K562 (cell line): ENCODE measurements at regions not wholly inside any gene's neighbourhood (a gene's known extent, or its start where the extent isn't known, plus 50 kb on each side); places are given as distances from the start of the nearest gene placed in this dataset.

Source experiments
- ATAC-seq: fragments of 200-7000 bp; cut with Tn5 transposase; 3 replicates; pipeline ENCODE4 v1.9.1; 2020; ENCODE audit warnings: moderate library complexity
- BruUV-seq: library from RNA; stranded (reverse); fragments of 400-500 nt; replicated peaks from 2 replicates; lab custom pipeline; 2021; lab: Mats Ljungman, UMichigan
- CTCF ChIA-PET: fragments of 300-600 bp; formaldehyde crosslinking; extraction: SDS; loops from one replicate; lab custom pipeline; 2021; ENCODE audit warnings: low intra/inter-chr PET ratio; lab: Yijun Ruan, JAX
- POLR2A ChIA-PET: fragments of 300-600, 350-650 bp; sonication (Branson Sonifier 250); formaldehyde crosslinking; extraction: SDS; loops from one replicate; lab custom pipeline; 2021; ENCODE audit warnings: antibody characterized with exemption, inconsistent platforms; lab: Yijun Ruan, JAX
- DNase-seq, 4 experiments: peaks; one replicate each; pipeline versions ENCODE4 v3.0.0 to v3.0.0-alpha.2; 2011 to 2018; ENCODE audit warnings: low spot score in 3 of 4, mixed read lengths in 3 of 4; ENCODE audit errors: extremely low read depth in 1 of 4
- FAIRE-seq: peaks from 2 replicates; lab custom pipeline; 2011; peaks lifted over from hg19 to GRCh38; lab: Jason Lieb, UNC
- H2AFZ ChIP-seq: 2 replicates; pipeline ENCODE4 v1.6.0; 2011; ENCODE audit warnings: low read depth, low read length, control low read depth, inconsistent platforms
- H3K27ac ChIP-seq: fragments of 200-600 bp; 3 replicates; pipeline ENCODE4 v1.8.0; 2011; ENCODE audit warnings: low read depth, mild to moderate bottlenecking, control low read depth, inconsistent platforms, low read length, moderate library complexity, mixed read lengths; ENCODE audit errors: extremely low read depth
- H3K27me3 ChIP-seq, 2 experiments: fragments of 300-600 bp in 1 of 2; 2 replicates in 1 of 2; 3 replicates in 1 of 2; pipeline versions ENCODE4 v1.6.0 to v1.8.0; 2011; ENCODE audit warnings: inconsistent platforms in 2 of 2, low read length in 2 of 2, mild to moderate bottlenecking in 1 of 2, mixed read lengths in 1 of 2, moderate library complexity in 1 of 2; ENCODE audit not compliant: control insufficient read depth in 2 of 2, insufficient read depth in 2 of 2
- H3K36me3 ChIP-seq: fragments of 300-600 bp; 3 replicates; pipeline ENCODE4 v1.8.0; 2011; ENCODE audit warnings: mild to moderate bottlenecking, low read length, inconsistent platforms; ENCODE audit not compliant: control insufficient read depth, insufficient read depth
- H3K4me1 ChIP-seq, 2 experiments: fragments of 200-600 bp in 1 of 2; replicated peaks in 1 of 2; 2 replicates in 1 of 2; 3 replicates in 1 of 2; pipeline versions ENCODE4 v1.5.1 to v1.8.0; 2011; ENCODE audit warnings: inconsistent platforms in 2 of 2, low read length in 2 of 2, mild to moderate bottlenecking in 1 of 2, mixed read lengths in 1 of 2, moderate library complexity in 1 of 2; ENCODE audit not compliant: control insufficient read depth in 2 of 2, insufficient read depth in 2 of 2
- H3K4me2 ChIP-seq: 2 replicates; pipeline ENCODE4 v1.6.1; 2011; ENCODE audit warnings: low read length, control low read depth, inconsistent platforms, mixed read lengths; ENCODE audit not compliant: insufficient read depth
- H3K4me3 ChIP-seq: fragments of 200-600 bp; sonication (generic), shearing (Covaris generic); 2 replicates; pipeline ENCODE4 v1.5.1; 2016; ENCODE audit warnings: control low read depth, inconsistent platforms
- H3K79me2 ChIP-seq: fragments of 200-600 bp; 3 replicates; pipeline ENCODE4 v1.8.0; 2011; ENCODE audit warnings: low read length, inconsistent platforms; ENCODE audit not compliant: control insufficient read depth, insufficient read depth
- H3K9ac ChIP-seq, 2 experiments: 2 replicates each; pipeline versions ENCODE4 v1.6.0 to v1.6.1; 2011; ENCODE audit warnings: low read depth in 2 of 2, low read length in 2 of 2, control low read depth in 1 of 2, inconsistent platforms in 1 of 2, mild to moderate bottlenecking in 1 of 2, mixed read lengths in 1 of 2; ENCODE audit not compliant: insufficient read depth in 1 of 2
- H3K9me1 ChIP-seq: one replicate; pipeline ENCODE4 v1.6.0; 2011; ENCODE audit warnings: inconsistent platforms, mild to moderate bottlenecking, low read length, moderate library complexity; ENCODE audit not compliant: control insufficient read depth, insufficient read depth
- H3K9me3 ChIP-seq: replicated peaks from 2 replicates; pipeline ENCODE4 v1.5.1; 2011; ENCODE audit warnings: low read depth, low read length, inconsistent platforms; ENCODE audit not compliant: control insufficient read depth, insufficient read depth
- H4K20me1 ChIP-seq: replicated peaks from 2 replicates; pipeline ENCODE4 v1.6.1; 2011; ENCODE audit warnings: low read length, inconsistent platforms, mixed read lengths; ENCODE audit not compliant: control insufficient read depth, insufficient read depth
- BDP1 ChIP-seq: IDR thresholded peaks from 3 replicates; pipeline ENCODE4 v1.6.1; 2011; ENCODE audit not compliant: insufficient read length, insufficient read depth
- BMI1 ChIP-seq: fragments of 150-350 bp; IDR thresholded peaks from 2 replicates; pipeline ENCODE4 v1.6.1; 2014; ENCODE audit warnings: low read length
- HNRNPK ChIP-seq: fragments of 200-400 bp; formaldehyde crosslinking; IDR thresholded peaks from one replicate; pipeline ENCODE4 v1.6.1; 2018; ENCODE audit warnings: mild to moderate bottlenecking, low read depth, low read length; ENCODE audit not compliant: poor library complexity, severe bottlenecking
- L3MBTL2 ChIP-seq: fragments of 450-650 bp; IDR thresholded peaks from 2 replicates; pipeline ENCODE4 v1.6.1; 2016; ENCODE audit warnings: mild to moderate bottlenecking, moderate library complexity
- MAFF ChIP-seq: IDR thresholded peaks from 2 replicates; pipeline ENCODE4 v1.6.1; 2012; ENCODE audit warnings: low read length, improper control_type of control experiment
- MCM3 ChIP-seq: fragments of 450-650 bp; IDR thresholded peaks from 2 replicates; pipeline ENCODE4 v1.6.1; 2016
- MEF2D ChIP-seq: conservative IDR thresholded peaks from 2 replicates; pipeline ENCODE4 v1.6.1; 2016; ENCODE audit warnings: low read depth, missing genetic modification characterization, missing compliant biosample characterization
- TAF7 ChIP-seq: fragments of 450-650 bp; IDR thresholded peaks from 2 replicates; pipeline ENCODE4 v1.6.1; 2016; ENCODE audit warnings: missing genetic modification characterization, missing compliant biosample characterization
- ZFP36 ChIP-seq: fragments of 150-350 bp; IDR thresholded peaks from 2 replicates; pipeline ENCODE4 v1.6.1; 2018; ENCODE audit warnings: low read length, low read depth; ENCODE audit not compliant: partially characterized antibody
- ZNF146 ChIP-seq: IDR thresholded peaks from one replicate; pipeline ENCODE4 v1.6.1; 2018; ENCODE audit warnings: missing compliant biosample characterization; ENCODE audit not compliant: unreplicated experiment
- ZNF609 ChIP-seq: sonication (generic); formaldehyde crosslinking; IDR thresholded peaks from 2 replicates; pipeline ENCODE4 v1.8.1; 2023; ENCODE audit warnings: missing genetic modification reagents, mild to moderate bottlenecking, borderline replicate concordance
- ZNF785 ChIP-seq: fragments of 250-450 bp; sonication (Bioruptor Pico); IDR thresholded peaks from 2 replicates; pipeline ENCODE4 v1.4.0; 2020; ENCODE audit warnings: mild to moderate bottlenecking
- ZZZ3 ChIP-seq: fragments of 450-650 bp; IDR thresholded peaks from 2 replicates; pipeline ENCODE4 v1.6.1; 2016; ENCODE audit warnings: antibody characterized with exemption, mild to moderate bottlenecking, moderate library complexity
- WGBS: fragments of 100-300 bp; shearing (Covaris generic); methylation state at CpG from one replicate; pipeline ENCODE4 v1.1.6; 2016; ENCODE audit warnings: low coverage, mixed read lengths; ENCODE audit not compliant: insufficient coverage; ENCODE audit errors: missing lambda C conversion rate; 5-methylcytosine and 5-hydroxymethylcytosine counted together
- in situ Hi-C: fragments of 300-500 bp; cut with MboI; formaldehyde crosslinking; loops from 4 replicates; pipeline ENCODE4 v1.15.0; 2018; ENCODE audit warnings: inconsistent platforms, mixed read lengths
- intact Hi-C: fragments of 100-400 bp; cut with micrococcal nuclease; formaldehyde crosslinking; loops from 2 replicates; pipeline ENCODE4 v1.14.2; 2022
- TF ChIP-seq, protein P1 (sequence below): sonication (generic); formaldehyde crosslinking; IDR thresholded peaks from 2 replicates; pipeline ENCODE4 v1.9.0; 2022; ENCODE audit warnings: mild to moderate bottlenecking, missing genetic modification reagents

DNA sequence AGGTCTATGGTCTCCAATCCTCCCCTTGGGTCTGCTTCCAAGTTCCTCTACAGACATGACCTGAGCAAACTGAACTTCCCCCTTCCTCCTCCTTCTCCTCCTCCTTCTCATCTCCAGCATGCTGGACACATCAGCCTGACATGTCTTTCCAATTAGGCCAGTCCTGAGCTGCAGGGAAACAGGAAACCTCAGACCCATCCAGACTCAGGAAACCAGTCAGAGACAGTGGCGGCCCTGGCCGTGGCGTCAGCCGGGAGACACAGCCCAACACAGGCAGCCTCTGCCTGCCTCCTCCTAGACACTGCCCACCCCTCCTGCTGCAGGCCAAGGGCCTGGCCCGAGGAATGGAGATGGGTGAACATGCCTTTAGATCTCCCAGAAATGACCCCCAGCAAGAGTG is 468.8 kb downstream of the BCL11B start:
- no peaks in the 10 kb centered on the region for H3K9me3 ChIP-seq
- no peak overlapping the region for H3K27ac ChIP-seq
- H3K4me1 ChIP-seq: no peaks in the 10 kb centered on the region
- no peaks in the 10 kb centered on the region for H4K20me1 ChIP-seq
- no peaks in the 10 kb centered on the region for H3K9me1 ChIP-seq
- POLR2A ChIA-PET: no interaction called here
- H3K4me2 ChIP-seq: no peak overlapping the region
- no TSS peak for BruUV-seq
- no peak for DNase-seq
- H2AFZ ChIP-seq: no peak overlapping the region
- H3K4me3 ChIP-seq: no peak overlapping the region
- no peaks in the 10 kb centered on the region for H3K79me2 ChIP-seq
- CTCF ChIA-PET: no interaction called here
- no peak for TF ChIP-seq BDP1
- TF ChIP-seq ZNF609 (CRISPR knock-in tag): no peak
- TF ChIP-seq BMI1: no peak
- no peak for TF ChIP-seq ZZZ3
- no peak for TF ChIP-seq MCM3
- TF ChIP-seq, protein P1, sequence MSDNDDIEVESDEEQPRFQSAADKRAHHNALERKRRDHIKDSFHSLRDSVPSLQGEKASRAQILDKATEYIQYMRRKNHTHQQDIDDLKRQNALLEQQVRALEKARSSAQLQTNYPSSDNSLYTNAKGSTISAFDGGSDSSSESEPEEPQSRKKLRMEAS: no peak
- TF ChIP-seq TAF7 (tag): no peak
- no peak for TF ChIP-seq ZNF785 (CRISPR knock-in tag)
- TF ChIP-seq ZFP36: no peak
- no peak for TF ChIP-seq MEF2D (tag)
- no peak for TF ChIP-seq MAFF
- TF ChIP-seq L3MBTL2: no peak
- TF ChIP-seq ZNF146: no peak
- TF ChIP-seq HNRNPK: no peak
- ATAC-seq: no peak
- in situ Hi-C loops (no loop called here), intact Hi-C loops (no loop called here)
- H3K27me3 ChIP-seq: no peaks in the 10 kb centered on the region
- 0% methylated on average over 4 of the region's 5 CpGs for WGBS
- H3K36me3 ChIP-seq: no peaks in the 10 kb centered on the region
- FAIRE-seq: no peak
- H3K9ac ChIP-seq: no peak overlapping the region
